HG02970 (cell line): ENCODE measurements at regions not wholly inside any gene's neighbourhood (a gene's known extent, or its start where the extent isn't known, plus 50 kb on each side); places are given as distances from the start of the nearest gene placed in this dataset.

Experiments used
- ATAC-seq: cut with Tn5 transposase; IDR thresholded peaks from one replicate; pipeline ENCODE4 v1.9.1; 2021; ENCODE audit warnings: mild to moderate bottlenecking, moderate library complexity, moderate number of reproducible peaks; ENCODE audit not compliant: unreplicated experiment, low FRiP score

- no peak for ATAC-seq
These were observed 53.5 kb upstream of the FAM9B start for GRCh38 chrX:9087271-9088040.

GRCh38 chrX:9088896-9089295 lies 55.0 kb upstream of the FAM9B start:
- ATAC-seq: no peak

- no peak for ATAC-seq
These were observed 56.8 kb upstream of the FAM9B start for GRCh38 chrX:9090766-9091165.

- ATAC-seq: no peak
These were observed 57.3 kb upstream of the FAM9B start for GRCh38 chrX:9091258-9091657.

GRCh38 chrX:9102956-9103355 lies 69.0 kb upstream of the FAM9B start:
- no peak for ATAC-seq

GRCh38 chrX:9108054-9108453 lies 74.1 kb upstream of the FAM9B start:
- no peak for ATAC-seq

- no peak for ATAC-seq
These were observed 76.9 kb upstream of the FAM9B start for GRCh38 chrX:9110808-9111207.

- ATAC-seq: no peak
These were observed 80.3 kb upstream of the FAM9B start for GRCh38 chrX:9114245-9114644.

- no peak for ATAC-seq
These were observed 83.9 kb upstream of the FAM9B start for GRCh38 chrX:9117851-9118250.

GRCh38 chrX:9122519-9123245 lies 88.8 kb upstream of the FAM9B start:
- no peak for ATAC-seq

GRCh38 chrX:9127986-9128385 lies 94.1 kb upstream of the FAM9B start:
- no peak for ATAC-seq

GRCh38 chrX:9130031-9130430 lies 96.1 kb upstream of the FAM9B start:
- ATAC-seq: no peak

GRCh38 chrX:9131066-9131465 lies 97.1 kb upstream of the FAM9B start:
- ATAC-seq: no peak

- no peak for ATAC-seq
These were observed 98.2 kb upstream of the FAM9B start for GRCh38 chrX:9132036-9132638.

- no peak for ATAC-seq
These were observed 99.5 kb upstream of the FAM9B start for GRCh38 chrX:9133426-9133825.

GRCh38 chrX:9134366-9134765 lies 100.4 kb upstream of the FAM9B start:
- no peak for ATAC-seq

- no peak for ATAC-seq
These were observed 102.1 kb upstream of the FAM9B start for GRCh38 chrX:9135901-9136510.

GRCh38 chrX:9137152-9137551 lies 103.2 kb upstream of the FAM9B start:
- no peak for ATAC-seq

- ATAC-seq: no peak
These were observed 107.6 kb upstream of the FAM9B start for GRCh38 chrX:9141496-9141895.

GRCh38 chrX:9144701-9145241 lies 110.8 kb upstream of the FAM9B start:
- no peak for ATAC-seq

GRCh38 chrX:9146657-9147056 lies 112.7 kb upstream of the FAM9B start:
- ATAC-seq: no peak
